GM18907 (cell line): ENCODE measurements at regions not wholly inside any gene's neighbourhood (a gene's known extent, or its start where the extent isn't known, plus 50 kb on each side); places are given as distances from the start of the nearest gene placed in this dataset.

Source experiments
- ATAC-seq: cut with Tn5 transposase; IDR thresholded peaks from one replicate; pipeline ENCODE4 v1.9.1; 2021; ENCODE audit warnings: mild to moderate bottlenecking, moderate library complexity; ENCODE audit not compliant: unreplicated experiment

DNA sequence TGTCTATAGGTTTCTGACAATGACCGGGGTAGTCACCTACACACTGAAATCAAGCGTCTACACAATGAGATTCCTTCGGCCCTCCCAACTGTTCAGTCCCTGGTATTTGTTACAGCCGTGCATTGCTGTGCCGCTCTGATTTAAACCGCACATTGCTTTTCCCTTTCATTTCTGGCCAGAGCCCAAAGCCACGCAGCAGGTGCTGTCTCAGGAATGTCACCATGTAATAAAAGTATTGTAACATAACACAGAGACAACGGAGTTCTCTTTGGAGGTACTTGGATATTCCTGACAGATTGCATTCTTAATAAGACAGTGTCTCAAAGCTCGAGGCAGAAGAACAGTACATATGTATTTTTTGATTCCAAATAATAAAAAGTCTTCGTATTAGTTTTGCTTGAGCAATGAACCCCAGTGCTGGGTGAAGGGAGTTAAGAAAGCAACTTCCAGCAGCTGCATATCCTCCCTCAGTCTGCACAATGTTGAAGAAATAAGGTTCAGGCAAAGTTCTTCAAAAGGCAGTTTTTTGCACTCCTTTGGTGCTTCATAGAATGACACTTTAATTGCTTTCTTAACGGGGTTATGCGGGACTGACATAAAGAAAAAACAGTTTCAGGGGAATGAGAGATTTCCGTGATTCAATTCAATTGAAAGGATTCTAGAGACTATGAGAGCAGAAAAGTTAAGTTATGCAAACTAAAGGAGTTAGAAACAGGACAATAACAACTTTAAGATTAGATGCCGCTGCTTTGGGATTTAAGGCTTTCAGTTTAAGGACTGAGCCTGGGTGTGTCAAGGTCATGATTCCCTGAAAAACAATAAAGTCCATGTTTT is 288.7 kb upstream of the FLRT2 start:
- no peak for ATAC-seq

DNA sequence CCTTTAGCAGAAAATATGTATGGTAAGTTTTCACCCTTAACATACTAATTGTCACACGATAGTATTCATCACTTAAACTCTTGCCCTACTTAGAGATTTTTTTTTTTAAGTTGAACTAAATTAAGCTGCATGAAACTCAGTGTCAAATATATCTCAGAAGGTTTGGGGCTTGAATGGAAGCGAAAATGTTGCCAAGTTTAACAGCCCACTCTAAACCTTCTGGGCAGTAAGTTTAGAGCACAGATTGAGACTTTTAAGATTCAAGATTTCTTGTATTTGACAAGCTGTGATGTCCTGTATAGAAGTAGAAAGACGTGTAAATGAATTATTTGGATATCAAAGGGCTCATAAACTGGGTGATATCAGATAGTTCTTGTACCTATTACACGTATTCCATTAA is 287.3 kb upstream of the FLRT2 start:
- ATAC-seq: no peak

GRCh38 chr14:85243321-85243720 is 286.6 kb upstream of the FLRT2 start:
- ATAC-seq: no peak

- ATAC-seq: no peak
These were observed 282.9 kb upstream of the FLRT2 start for GRCh38 chr14:85247071-85247470.

DNA sequence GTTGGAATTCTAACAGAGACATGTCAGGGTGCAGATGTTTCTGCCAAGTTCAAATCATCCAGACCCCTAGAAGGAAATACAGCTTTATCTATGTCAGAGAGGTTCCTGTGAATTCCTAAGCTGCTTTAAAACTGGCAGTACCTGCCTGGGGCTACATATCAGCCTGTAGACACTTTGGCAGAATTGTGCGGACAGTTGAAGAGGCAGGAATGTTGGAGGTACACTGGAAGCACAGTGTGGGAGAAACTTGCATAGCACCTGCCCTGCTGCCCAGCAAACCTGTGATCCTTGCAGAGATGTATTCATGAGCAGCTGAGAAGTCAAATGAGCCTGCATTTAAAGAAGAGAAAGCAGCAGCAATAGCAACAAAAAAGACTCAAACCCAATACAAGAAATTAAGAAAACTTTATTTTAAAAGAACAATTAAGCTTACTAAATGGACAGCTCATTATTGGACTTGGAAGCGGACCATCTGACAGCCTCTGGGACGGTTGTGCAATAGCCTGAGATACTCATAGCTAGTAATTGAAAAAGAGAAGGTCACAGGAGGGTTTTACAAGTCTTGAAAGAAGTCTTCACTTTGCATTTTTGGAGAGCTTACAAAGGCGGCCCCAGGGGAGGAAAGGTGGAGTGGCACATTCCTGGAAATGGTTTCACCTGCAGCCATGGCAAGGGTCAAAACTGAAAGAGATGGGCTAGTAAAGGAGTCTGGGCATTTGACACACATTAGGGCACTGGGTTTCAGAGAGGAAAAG is 280.9 kb upstream of the FLRT2 start:
- no peak for ATAC-seq

- ATAC-seq: no peak
These were observed 279.3 kb upstream of the FLRT2 start for GRCh38 chr14:85250414-85251189.

DNA sequence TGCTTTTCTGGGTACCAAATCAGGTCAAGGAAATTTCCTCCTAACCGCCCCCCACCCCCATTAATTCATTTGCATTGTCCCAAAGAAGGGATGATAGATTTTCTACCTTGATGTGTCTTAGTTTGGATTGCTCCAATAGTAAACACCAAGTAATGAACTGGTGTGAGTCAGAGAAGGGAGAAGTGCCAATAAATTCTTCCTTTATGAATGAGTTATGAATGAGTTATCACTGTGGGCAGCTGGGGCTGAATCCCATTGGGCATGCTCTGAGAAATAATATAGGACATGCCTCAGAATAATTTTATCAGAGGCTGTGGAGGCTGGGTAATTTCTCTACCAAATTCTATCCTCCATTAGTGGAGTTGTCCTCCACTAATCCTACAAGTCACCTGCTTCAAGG is 277.9 kb upstream of the FLRT2 start:
- no peak for ATAC-seq

DNA sequence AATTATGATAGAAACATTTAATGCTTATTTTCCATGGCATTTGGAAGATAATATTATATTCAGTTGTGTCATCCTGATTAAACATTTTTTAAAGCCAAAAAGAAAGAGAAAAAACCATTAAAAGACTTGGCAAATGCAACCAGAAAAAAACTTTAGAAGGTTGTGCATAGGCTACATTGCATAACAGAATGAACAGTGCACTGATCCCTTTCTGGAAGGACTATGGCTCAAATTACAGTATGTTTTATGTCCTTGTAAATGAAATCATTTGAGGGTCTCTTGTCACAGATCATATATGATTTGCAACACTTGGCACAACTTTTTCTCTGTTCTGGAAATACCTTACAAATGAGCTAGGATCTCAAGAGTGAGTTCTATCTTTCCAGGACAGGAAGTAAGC is 275.2 kb upstream of the FLRT2 start:
- ATAC-seq: no peak

- ATAC-seq: no peak
These were observed 272.7 kb upstream of the FLRT2 start for GRCh38 chr14:85257287-85257686.

- ATAC-seq: no peak
These were observed 265.8 kb upstream of the FLRT2 start for GRCh38 chr14:85263916-85264675.

DNA sequence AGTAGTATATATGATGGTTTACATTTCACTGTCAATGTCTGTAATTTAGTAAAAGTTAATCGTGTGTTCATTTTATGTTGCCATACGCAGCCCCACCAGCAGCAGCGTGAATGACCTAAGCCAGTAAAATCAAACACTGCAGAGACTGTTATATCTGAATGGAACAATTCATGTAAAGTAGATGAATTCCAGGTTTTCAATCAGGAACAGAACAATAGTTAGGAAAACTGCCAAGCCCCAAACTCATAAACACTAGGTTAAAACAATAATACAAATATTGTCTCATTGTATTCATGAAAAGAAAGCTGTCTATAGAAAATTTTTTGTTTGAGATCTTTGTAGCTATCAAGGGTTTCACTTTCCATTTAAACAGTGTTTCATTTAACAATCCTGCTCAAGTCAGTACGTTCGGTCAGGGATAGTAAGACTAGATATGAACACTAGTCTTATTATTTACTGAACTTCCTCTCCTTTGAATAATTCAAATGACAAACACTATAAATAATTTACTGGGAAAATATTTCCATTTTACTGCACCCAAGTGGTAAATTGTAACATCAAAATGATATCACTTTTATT is 256.8 kb upstream of the FLRT2 start:
- ATAC-seq: no peak

- no peak for ATAC-seq
These were observed 256.0 kb upstream of the FLRT2 start for GRCh38 chr14:85273952-85274351.

DNA sequence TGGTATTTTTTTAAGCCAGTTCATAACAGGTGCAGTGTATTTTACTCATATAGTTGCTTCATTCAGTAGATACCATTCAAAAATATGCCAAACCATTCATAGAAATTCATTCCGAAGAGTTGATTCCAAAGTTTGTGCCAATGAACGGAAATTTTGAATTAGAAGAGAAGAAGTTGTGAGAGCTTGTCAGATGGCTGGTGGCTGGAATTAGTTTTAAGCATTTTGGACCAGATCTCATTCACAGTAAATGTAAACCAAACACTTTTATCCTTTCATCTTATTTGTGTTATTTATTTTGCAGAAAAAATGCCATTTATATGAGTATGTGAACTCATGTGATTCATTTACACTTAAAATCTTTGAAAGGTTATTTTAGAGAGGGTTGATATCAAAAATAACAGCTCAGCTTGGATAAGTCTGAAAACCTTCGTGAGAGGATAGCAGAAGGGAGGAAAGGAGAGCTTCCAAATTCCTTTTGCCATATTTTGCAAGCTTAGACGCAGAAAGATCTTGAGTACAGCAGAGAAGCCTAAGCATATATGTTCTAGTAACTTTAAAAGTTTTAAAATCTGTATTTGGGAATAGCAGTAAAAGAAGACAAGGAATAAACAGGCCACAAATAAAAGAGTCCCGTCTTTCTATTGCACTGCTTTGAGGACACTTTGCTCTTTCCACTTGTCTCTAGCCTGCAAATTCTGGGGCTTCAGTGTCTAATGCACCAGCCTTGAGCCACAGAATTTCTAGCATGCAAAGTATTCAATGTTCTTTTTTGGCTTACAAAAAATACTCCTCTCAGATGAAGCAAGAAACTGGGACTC is 253.6 kb upstream of the FLRT2 start:
- no peak for ATAC-seq

GRCh38 chr14:85276979-85277228 is 253.0 kb upstream of the FLRT2 start:
- ATAC-seq: no peak

DNA sequence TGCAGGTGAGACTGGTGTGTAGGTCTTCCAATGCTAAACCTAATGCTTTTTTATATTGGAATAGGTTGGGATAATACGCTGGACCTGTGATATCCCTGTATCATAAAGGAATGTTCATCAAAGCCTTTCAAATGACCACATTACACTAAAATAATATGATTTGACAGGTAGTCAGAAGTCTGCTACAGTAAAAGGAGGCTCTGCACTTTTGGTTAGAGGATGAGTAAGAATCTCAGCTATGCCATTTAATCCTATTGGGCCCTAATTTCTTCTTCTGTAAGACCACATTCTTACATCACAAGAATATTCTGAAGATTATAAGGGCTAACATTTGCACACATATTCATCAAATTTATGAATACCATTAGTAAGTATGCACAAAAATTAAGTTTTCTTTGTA is 250.5 kb upstream of the FLRT2 start:
- ATAC-seq: no peak

DNA sequence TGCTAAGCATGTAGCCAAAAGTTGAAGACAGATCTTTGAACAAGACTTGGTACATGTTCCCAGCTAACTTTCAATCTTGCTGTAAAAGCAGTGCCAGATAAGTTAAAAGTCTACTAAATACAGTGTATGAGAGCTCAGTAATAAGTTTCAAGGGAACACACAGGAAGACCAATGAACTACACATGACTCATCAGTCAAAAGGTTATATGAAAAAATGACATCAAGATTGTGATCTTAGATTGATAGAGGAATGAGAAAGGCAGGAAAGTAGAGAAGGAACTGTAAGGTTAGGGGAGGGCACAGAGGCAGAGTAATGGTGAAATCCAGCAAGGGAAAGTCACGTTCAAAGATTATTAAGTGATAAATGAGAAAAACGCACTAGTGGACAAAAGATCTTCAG is 249.9 kb upstream of the FLRT2 start:
- no peak for ATAC-seq

DNA sequence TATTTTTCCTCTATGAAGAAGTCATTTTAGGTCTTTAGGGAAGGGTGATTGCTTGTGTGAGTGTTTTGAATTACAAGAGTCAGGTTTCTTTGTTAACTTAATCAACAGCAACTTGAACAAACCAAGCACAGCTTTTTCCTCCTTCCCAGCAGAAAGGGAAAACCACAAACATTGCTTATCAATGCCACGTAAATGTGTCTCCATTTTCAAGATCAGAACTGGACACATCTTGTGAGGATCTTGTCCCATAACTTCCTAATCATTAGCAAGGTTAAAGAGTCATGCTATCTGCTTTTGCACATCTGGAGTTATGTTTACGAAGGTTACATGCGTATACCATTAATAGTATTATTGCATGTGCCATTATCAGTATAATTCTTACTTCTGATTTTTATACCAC is 248.0 kb upstream of the FLRT2 start:
- no peak for ATAC-seq

GRCh38 chr14:85288041-85288440 is 241.9 kb upstream of the FLRT2 start:
- no peak for ATAC-seq

GRCh38 chr14:85291731-85292130 is 238.2 kb upstream of the FLRT2 start:
- ATAC-seq: no peak
